Fibroblast of lung (primary cell): ENCODE measurements at regions not wholly inside any gene's neighbourhood (a gene's known extent, or its start where the extent isn't known, plus 50 kb on each side); places are given as distances from the start of the nearest gene placed in this dataset.

Source experiments
- DNase-seq, 2 donors: peaks; one replicate each; pipeline versions ENCODE4 v3.0.0 to v3.0.0-alpha.2; 2010; ENCODE audit warnings: low read depth in 2 of 2
- H2AFZ ChIP-seq: 2 replicates; pipeline ENCODE4 v1.5.1; 2012; ENCODE audit warnings: low read length, control low read depth, inconsistent platforms
- H3K27ac ChIP-seq: 2 replicates; pipeline ENCODE4 v1.5.1; 2011; ENCODE audit warnings: low read length, control low read depth; ENCODE audit not compliant: insufficient read depth
- H3K27me3 ChIP-seq: 2 replicates; pipeline ENCODE4 v1.5.1; 2011; ENCODE audit warnings: mild to moderate bottlenecking, low read length; ENCODE audit not compliant: control insufficient read depth, insufficient read depth
- H3K36me3 ChIP-seq: 2 replicates; pipeline ENCODE4 v1.5.1; 2011; ENCODE audit warnings: low read length; ENCODE audit not compliant: control insufficient read depth, insufficient read depth
- H3K4me1 ChIP-seq: 2 replicates; pipeline ENCODE4 v1.5.1; 2011; ENCODE audit warnings: low read length; ENCODE audit not compliant: control insufficient read depth, insufficient read depth; ENCODE audit errors: extremely low read depth
- H3K4me2 ChIP-seq: 2 replicates; pipeline ENCODE4 v1.5.1; 2011; ENCODE audit warnings: low read length, control low read depth; ENCODE audit not compliant: insufficient read depth; ENCODE audit errors: extremely low read depth
- H3K4me3 ChIP-seq, 4 experiments: fragments of 200-600 bp in 1 of 4; sonication (generic) in 1 of 4; replicated peaks in 1 of 4; 2 replicates each; pipeline ENCODE4 v1.5.1; 2011 to 2016; ENCODE audit warnings: low read length in 4 of 4, low read depth in 3 of 4, mild to moderate bottlenecking in 3 of 4, control low read depth in 2 of 4, inconsistent platforms in 1 of 4, mixed read lengths in 1 of 4; ENCODE audit not compliant: insufficient read depth in 1 of 4; ENCODE audit errors: control extremely low read depth in 1 of 4
- H3K79me2 ChIP-seq: 2 replicates; pipeline ENCODE4 v1.5.1; 2012; ENCODE audit warnings: mild to moderate bottlenecking, low read length, inconsistent platforms; ENCODE audit not compliant: control insufficient read depth, insufficient read depth
- H3K9ac ChIP-seq: 2 replicates; pipeline ENCODE4 v1.5.1; 2011; ENCODE audit warnings: mild to moderate bottlenecking, low read length, control low read depth; ENCODE audit not compliant: insufficient read depth
- H3K9me3 ChIP-seq: 2 replicates; pipeline ENCODE4 v1.5.1; 2012; ENCODE audit warnings: low read depth, low read length; ENCODE audit not compliant: control insufficient read depth, insufficient read depth
- H4K20me1 ChIP-seq: 2 replicates; pipeline ENCODE4 v1.5.1; 2011; ENCODE audit warnings: low read length; ENCODE audit not compliant: control insufficient read depth, insufficient read depth; ENCODE audit errors: extremely low read depth
- CTCF ChIP-seq, 2 donors: IDR thresholded peaks in 1 of 2; conservative IDR thresholded peaks in 1 of 2; 1 replicate in 1 of 2; 2 replicates in 1 of 2; pipeline ENCODE4 v1.5.1; 2011 to 2012; ENCODE audit warnings: low read length in 2 of 2, control low read depth in 1 of 2, inconsistent platforms in 1 of 2, low read depth in 1 of 2, mild to moderate bottlenecking in 1 of 2
- EZH2 ChIP-seq: IDR thresholded peaks from 2 replicates; pipeline ENCODE4 v1.5.1; 2012; ENCODE audit warnings: low read length, control low read depth, mild to moderate bottlenecking; ENCODE audit errors: missing control alignments

DNA sequence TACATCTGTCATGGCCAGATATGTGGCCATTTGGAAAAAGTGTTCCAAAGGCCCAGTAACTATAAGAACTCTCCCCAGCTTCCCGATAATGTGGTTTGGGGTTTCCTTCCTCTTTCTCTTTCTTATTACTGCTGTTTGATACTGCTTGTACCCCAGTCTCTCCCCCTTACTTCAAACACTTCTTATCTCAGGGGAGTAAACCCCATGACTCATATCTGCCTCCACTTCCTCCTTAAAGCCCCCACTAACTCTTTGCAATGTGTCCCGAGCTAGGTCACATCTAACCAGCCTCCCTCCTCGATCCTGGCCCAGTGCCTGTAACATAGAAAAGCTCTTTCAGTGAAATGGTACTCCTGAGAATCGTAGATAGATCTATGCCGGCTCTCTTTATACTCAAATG is 82.4 kb upstream of the STARD13 start:
- Histone ChIP-seq H3K27ac (no peak overlapping the region), H4K20me1 (no peaks in the 10 kb centered on the region), H3K9ac (no peak overlapping the region), H2AFZ (no peak overlapping the region), H3K36me3 (no peaks in the 10 kb centered on the region), H3K9me3 (no peaks in the 10 kb centered on the region), H3K4me2 (no peak overlapping the region), H3K27me3 (no peaks in the 10 kb centered on the region), H3K4me1 (no peaks in the 10 kb centered on the region), H3K4me3 (no peak overlapping the region), H3K79me2 (no peaks in the 10 kb centered on the region)
- no peak for TF ChIP-seq CTCF (conservative IDR thresholded peaks at IDR 0.05 in 1 of 2, IDR thresholded peaks at IDR 0.05 in 1 of 2; ENCODE audit: low read depth in 1 of 2, low read length in 2 of 2)
- TF ChIP-seq EZH2: no peak
- DNase-seq: no peak

DNA sequence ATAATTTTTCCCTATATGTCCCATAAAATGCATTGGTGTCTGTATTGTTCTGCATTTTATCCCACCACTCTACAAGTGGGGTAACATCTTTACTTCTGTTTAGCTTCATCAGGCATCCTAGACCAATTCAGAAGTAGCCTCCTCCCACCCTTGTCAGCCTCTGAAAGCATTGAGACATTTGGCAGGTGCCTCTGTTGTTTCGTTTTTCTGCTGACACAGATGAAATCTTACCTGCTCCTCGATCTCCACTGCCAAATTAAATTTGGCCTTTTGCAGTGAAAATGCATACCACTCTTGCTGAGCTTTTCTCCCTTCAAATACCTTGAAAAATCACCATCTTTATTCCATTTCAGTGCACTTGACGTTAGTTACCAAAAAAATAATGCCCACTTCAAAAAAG is 83.5 kb upstream of the STARD13 start:
- Histone ChIP-seq H3K4me2 (no peak overlapping the region), H2AFZ (no peak overlapping the region), H3K36me3 (no peaks in the 10 kb centered on the region), H3K4me1 (no peaks in the 10 kb centered on the region), H3K9ac (no peak overlapping the region), H3K79me2 (no peaks in the 10 kb centered on the region), H3K9me3 (no peaks in the 10 kb centered on the region), H3K27me3 (no peaks in the 10 kb centered on the region), H4K20me1 (no peaks in the 10 kb centered on the region), H3K27ac (no peak overlapping the region), H3K4me3 (no peak overlapping the region)
- no peak for TF ChIP-seq CTCF (conservative IDR thresholded peaks at IDR 0.05 in 1 of 2, IDR thresholded peaks at IDR 0.05 in 1 of 2; ENCODE audit: low read depth in 1 of 2, low read length in 2 of 2)
- no peak for TF ChIP-seq EZH2
- no peak for DNase-seq

DNA sequence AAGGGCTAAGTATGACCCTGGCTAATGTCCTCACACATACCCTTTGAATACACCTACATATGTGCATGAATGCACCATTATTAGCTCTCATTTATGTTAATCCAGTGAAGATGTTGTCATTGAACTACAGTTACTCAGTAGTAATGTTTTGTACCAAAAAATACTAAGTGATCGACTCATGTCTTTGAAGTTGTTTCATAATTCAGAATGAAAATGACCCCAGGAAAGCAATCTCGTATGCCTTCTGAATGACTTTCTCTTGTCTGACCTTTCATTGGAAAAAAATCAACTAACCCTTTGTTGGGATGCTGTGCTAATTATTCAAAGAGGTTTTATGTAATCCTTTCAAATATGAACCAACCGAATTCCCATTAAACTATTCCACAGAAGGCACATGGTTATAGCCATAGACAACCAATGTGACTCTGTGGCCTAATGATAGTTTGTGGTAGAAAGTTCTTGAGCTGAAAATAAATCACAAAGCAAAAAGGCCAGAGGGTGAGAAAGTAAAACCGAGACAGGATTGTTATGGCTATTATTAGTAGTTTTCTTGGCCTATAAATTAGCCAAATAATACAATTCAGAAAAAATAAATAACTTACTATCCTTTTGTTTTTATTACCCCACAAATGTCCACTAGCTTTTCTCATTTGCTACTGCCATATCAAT is 86.8 kb upstream of the STARD13 start:
- H3K27me3 ChIP-seq: no peaks in the 10 kb centered on the region
- no peak for DNase-seq
- TF ChIP-seq CTCF (conservative IDR thresholded peaks at IDR 0.05 in 1 of 2, IDR thresholded peaks at IDR 0.05 in 1 of 2; ENCODE audit: low read depth in 1 of 2, low read length in 2 of 2): no peak
- no peak for TF ChIP-seq EZH2

More for the DNA sequence above, 86.8 kb upstream of the STARD13 start:
- H3K9ac ChIP-seq: no peak overlapping the region
- no peaks in the 10 kb centered on the region for H3K79me2 ChIP-seq
- H3K9me3 ChIP-seq: no peaks in the 10 kb centered on the region
- no peak overlapping the region for H2AFZ ChIP-seq
- no peak overlapping the region for H3K4me2 ChIP-seq
- H3K27ac ChIP-seq: no peak overlapping the region
- no peaks in the 10 kb centered on the region for H3K36me3 ChIP-seq
- no peaks in the 10 kb centered on the region for H3K4me1 ChIP-seq
- H3K4me3 ChIP-seq: no peak overlapping the region
- H4K20me1 ChIP-seq: no peaks in the 10 kb centered on the region
